GM12874 (cell line): ENCODE measurements at regions not wholly inside any gene's neighbourhood (a gene's known extent, or its start where the extent isn't known, plus 50 kb on each side); places are given as distances from the start of the nearest gene placed in this dataset.

ENCODE experiments used
- TF ChIP-seq, protein P1 (sequence below): IDR thresholded peaks from 2 replicates; pipeline ENCODE4 v1.5.1; 2011; ENCODE audit warnings: low read depth, mild to moderate bottlenecking, control low read depth, low read length, moderate library complexity; ENCODE audit not compliant: insufficient read depth

DNA sequence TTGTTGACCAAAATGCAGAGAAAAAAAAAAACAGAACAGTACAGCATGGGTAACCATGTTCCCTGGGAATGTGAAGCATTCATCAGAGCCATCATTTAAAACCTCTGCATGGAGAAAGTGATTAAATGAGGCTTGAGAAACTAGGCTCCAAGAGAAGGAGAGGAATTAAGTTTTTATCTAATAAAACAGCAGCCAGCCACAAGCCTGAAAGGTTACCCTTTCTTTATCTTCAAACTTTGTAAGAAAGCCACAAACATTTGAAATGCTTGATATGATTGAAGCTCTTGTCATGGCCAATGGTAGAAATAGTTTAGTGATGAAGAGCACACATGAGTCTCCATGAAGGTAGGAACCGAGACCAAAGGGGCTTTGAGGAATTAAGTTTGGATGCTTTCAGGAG is 144.9 kb upstream of the SYT1 start:
- TF ChIP-seq, protein P1, sequence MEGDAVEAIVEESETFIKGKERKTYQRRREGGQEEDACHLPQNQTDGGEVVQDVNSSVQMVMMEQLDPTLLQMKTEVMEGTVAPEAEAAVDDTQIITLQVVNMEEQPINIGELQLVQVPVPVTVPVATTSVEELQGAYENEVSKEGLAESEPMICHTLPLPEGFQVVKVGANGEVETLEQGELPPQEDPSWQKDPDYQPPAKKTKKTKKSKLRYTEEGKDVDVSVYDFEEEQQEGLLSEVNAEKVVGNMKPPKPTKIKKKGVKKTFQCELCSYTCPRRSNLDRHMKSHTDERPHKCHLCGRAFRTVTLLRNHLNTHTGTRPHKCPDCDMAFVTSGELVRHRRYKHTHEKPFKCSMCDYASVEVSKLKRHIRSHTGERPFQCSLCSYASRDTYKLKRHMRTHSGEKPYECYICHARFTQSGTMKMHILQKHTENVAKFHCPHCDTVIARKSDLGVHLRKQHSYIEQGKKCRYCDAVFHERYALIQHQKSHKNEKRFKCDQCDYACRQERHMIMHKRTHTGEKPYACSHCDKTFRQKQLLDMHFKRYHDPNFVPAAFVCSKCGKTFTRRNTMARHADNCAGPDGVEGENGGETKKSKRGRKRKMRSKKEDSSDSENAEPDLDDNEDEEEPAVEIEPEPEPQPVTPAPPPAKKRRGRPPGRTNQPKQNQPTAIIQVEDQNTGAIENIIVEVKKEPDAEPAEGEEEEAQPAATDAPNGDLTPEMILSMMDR = no peak

DNA sequence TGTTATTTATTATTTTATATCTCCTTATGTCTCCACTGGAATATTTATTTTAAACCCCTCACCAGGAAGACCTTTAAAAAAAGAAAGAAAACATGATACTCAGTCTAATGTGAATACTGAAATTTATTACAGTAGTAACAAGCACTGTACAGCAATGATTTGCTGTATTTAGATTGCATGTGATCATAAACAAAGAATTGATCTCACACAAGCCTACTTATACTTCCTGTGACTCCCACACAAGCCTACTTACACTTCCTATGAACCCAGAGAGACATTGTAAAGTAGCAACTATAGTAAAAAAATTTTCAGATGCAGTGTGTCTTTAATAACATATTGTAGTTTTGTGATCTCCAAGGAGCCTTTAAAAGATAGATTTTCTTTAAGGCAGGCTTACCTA is 142.7 kb upstream of the SYT1 start:
- TF ChIP-seq, protein P1 = no peak

DNA sequence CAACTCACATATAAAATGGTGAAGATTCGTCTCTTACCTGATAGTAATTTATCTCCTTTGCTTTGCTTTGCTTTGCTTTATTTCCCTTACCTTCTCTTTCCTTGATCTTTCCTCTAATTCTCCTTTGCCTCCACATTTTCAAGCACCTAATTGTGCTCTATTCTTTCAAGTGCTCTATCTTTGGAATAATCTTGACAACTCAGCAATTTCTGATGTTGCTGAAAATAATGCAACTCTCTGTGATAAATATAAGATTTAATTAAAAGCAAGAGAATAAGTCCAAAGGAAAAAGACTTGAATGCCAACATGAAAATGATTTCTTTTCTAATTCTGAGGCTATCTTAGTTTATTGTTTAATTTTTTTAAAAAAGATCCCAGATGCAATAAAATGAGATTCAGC is 139.5 kb upstream of the SYT1 start:
- TF ChIP-seq, protein P1 = no peak

DNA sequence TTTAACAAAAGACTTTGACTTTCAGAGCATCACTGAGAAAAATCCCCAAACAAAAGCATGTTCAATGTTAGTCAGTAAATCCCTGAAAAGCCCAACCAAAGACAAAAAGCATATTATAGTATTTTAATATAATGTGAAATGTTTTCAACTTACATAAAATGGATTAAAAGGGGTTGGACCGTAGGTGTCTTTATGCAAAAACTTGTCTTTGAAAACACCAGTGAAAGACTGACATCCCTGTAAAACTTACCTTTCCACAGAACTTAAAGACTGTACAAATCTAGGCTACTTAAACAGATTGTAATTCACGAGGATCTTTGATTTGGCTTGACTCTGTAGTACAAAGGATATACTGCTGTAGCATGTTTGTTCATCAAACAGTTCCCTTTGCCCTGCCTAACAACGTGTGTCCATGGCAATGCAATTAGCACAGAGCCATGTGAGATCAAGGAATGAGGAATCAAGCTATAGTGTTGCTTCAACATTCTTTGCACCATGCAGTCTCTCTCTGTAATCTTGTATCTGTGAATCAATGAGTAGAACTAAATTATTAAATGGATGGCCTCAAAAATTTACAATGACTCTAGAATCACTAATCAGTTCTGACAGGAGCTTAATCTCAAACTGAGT is 138.5 kb upstream of the SYT1 start:
- TF ChIP-seq, protein P1 = no peak

DNA sequence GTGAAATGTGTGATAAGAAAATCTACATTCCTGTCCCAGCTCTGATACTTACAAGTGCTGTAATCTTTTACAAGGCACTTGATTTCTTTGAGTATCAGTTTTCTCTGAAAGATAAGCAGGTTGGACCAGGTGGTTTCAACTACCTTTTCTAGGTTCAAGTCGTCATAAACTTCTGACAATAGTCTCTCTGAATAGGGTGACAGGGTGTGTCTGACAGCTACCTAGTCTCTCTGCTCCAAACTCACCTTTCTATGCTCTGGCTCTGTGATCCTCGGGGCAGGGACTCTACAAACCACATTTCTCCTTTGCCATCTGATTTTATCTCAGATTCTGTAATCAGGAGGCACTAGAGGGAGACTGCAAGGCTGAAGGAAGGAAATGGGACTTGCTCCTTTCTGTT is 137.7 kb upstream of the SYT1 start:
- TF ChIP-seq, protein P1 = no peak

DNA sequence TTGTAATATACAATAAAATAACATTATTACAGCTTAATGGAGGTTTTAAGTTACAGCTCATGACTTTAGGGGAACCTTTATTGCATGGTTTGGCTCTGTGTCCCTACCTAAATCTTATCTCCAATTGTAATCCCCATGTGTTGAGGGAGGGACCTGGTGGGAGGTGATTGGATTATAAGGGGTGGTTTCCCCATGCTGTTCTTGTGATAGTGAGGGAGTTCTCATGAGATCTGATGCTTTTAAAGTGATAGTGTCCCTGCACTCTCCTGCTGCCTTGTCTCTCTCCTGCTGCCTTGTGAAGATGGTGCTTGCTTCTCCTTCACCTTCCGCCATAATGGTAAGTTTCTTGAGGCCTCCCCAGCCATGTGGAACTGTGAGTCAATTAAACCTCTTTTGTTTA is 132.1 kb upstream of the SYT1 start:
- TF ChIP-seq, protein P1 = no peak

DNA sequence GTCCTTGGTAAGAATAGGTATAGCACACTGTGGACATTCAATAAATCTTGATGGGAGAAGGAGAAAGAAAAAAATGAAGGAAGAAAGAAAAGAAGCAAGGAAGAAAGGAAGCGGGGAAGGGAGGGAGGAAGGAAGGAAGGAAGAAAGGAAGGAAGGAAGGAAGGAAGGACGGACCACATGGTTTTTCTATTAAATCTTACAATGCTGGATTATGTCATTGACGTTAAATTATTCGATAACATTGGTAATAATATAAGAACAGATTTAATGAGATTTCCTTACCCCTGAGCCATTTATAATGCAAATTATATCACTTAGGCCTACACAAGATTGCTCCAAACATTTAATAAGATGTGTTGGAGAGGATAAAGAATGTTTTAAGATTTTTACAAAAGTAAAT is 124.9 kb upstream of the SYT1 start:
- TF ChIP-seq, protein P1 = no peak

DNA sequence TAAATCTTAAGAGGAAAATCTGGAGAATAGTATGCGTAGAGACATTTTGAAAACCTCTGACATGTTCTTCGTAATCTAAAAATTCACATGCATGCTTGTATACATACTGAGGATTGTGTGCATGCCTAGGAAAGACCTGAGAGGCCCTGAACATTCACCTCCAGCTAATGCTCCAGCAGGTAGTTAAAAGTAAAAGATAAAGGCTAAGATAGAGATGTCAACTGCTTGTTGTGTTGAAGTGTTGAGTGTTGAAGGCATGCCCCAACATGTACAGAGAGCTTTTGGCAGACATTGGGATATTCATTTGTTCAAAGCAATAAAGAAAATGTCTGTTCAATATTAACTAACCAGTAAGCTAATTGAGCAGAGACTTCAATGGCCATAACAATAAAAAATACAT is 118.6 kb upstream of the SYT1 start:
- TF ChIP-seq, protein P1 = no peak
